Activated CD8-positive, alpha-beta T cell treated with anti-CD3 and anti-CD28 coated beads for 36 hours (primary cell): ENCODE measurements at regions not wholly inside any gene's neighbourhood (a gene's known extent, or its start where the extent isn't known, plus 50 kb on each side); places are given as distances from the start of the nearest gene placed in this dataset.

Experiments
- ATAC-seq: fragments of 200-7000 bp; cut with Tn5 transposase; one replicate; pipeline ENCODE4 v1.10.0; 2021; ENCODE audit warnings: mild to moderate bottlenecking, moderate library complexity
- CTCF ChIA-PET: fragments of 350-600 bp; sonication (Branson Sonifier 250); formaldehyde crosslinking; loops from one replicate; lab custom pipeline; 2021; ENCODE audit warnings: antibody characterized with exemption; lab: Charles Lee
- POLR2A ChIA-PET: fragments of 350-600 bp; sonication (Branson Sonifier 250); formaldehyde crosslinking; loops from one replicate; lab custom pipeline; 2021; ENCODE audit warnings: antibody characterized with exemption; lab: Charles Lee
- DNase-seq: peaks from one replicate; pipeline ENCODE4 v3.0.0-alpha.2; 2020
- H3K27ac Mint-ChIP-seq: one replicate; pipeline ENCODE4 v1.8.0; 2021; ENCODE audit warnings: mild to moderate bottlenecking, mixed read lengths
- H3K27me3 Mint-ChIP-seq: one replicate; pipeline ENCODE4 v1.8.0; 2021; ENCODE audit warnings: mixed read lengths
- H3K36me3 Mint-ChIP-seq: one replicate; pipeline ENCODE4 v1.8.0; 2021; ENCODE audit warnings: low read depth, mixed read lengths
- H3K4me1 Mint-ChIP-seq: one replicate; pipeline ENCODE4 v1.8.0; 2021; ENCODE audit warnings: low read depth, mixed read lengths
- H3K4me3 Mint-ChIP-seq: one replicate; pipeline ENCODE4 v1.8.0; 2021; ENCODE audit warnings: mild to moderate bottlenecking, moderate library complexity, mixed read lengths
- H3K9me3 Mint-ChIP-seq: one replicate; pipeline ENCODE4 v1.8.0; 2021; ENCODE audit warnings: mixed read lengths
- intact Hi-C: fragments of 100-400 bp; cut with micrococcal nuclease; formaldehyde crosslinking; loops from one replicate; pipeline ENCODE4 v1.10.0; 2022
- TF ChIP-seq, protein P1 (sequence below): fragments of 200-600 bp; IDR thresholded peaks from one replicate; pipeline ENCODE4 v1.8.0; 2022; ENCODE audit warnings: antibody characterized with exemption, mild to moderate bottlenecking

DNA sequence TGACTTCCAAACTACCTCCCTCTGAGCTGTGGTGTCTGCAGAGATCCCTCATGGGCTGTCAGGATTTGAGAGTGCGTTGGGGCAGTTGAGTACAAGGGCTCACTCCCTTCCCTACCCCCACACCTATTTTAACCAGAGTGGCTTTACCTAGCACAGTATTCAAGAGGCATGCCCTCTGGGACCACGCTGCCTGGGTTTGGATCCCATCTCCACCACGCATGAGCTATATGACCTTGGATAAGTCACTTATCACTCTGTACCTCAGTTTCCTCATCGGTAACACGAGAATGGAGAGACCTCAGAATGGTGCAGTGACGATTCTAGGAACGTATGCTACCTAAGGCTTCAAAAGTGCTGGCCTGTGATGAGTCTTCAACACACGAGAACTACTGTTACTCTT is 147.3 kb upstream of the WNT4 start:
- ChIA-PET CTCF (interaction anchor here (1.1 kb wide), 1 partner anchor 15 kb away, joined by 3 read pairs; no protein-coding TSS in a partner anchor), POLR2A (no interaction called here)
- H3K4me1 Mint-ChIP-seq = peaks cover 4% of the 10 kb centered on the region
- no peak for DNase-seq
- H3K36me3 Mint-ChIP-seq = no peaks in the 10 kb centered on the region
- peaks cover 4% of the 10 kb centered on the region for H3K27me3 Mint-ChIP-seq
- no peaks in the 10 kb centered on the region for H3K9me3 Mint-ChIP-seq
- TF ChIP-seq, protein P1, sequence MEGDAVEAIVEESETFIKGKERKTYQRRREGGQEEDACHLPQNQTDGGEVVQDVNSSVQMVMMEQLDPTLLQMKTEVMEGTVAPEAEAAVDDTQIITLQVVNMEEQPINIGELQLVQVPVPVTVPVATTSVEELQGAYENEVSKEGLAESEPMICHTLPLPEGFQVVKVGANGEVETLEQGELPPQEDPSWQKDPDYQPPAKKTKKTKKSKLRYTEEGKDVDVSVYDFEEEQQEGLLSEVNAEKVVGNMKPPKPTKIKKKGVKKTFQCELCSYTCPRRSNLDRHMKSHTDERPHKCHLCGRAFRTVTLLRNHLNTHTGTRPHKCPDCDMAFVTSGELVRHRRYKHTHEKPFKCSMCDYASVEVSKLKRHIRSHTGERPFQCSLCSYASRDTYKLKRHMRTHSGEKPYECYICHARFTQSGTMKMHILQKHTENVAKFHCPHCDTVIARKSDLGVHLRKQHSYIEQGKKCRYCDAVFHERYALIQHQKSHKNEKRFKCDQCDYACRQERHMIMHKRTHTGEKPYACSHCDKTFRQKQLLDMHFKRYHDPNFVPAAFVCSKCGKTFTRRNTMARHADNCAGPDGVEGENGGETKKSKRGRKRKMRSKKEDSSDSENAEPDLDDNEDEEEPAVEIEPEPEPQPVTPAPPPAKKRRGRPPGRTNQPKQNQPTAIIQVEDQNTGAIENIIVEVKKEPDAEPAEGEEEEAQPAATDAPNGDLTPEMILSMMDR = no peak
- no peak for ATAC-seq
- intact Hi-C loops = no loop called here
- H3K27ac Mint-ChIP-seq = no peak overlapping the region
- H3K4me3 Mint-ChIP-seq = no peak overlapping the region

DNA sequence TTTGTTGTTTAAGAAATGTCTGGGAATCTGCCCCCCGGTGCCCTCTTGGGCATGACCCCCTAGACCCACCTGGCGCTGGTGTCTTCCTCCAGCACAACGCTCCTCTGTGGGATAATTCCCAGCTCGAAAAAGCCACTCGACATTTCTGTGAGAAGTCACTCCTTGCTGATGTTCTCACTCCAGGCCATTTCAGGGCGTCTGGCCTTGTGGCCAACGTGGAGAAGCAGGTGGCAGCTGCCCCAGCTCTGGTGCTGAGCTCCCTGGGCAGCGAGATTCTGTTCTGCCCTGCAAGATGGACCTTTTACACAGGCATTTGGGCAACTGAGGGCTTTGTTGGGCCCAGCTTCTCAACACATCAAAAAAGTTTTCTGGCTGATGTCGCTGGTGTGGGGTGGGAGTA is 147.7 kb upstream of the WNT4 start:
- POLR2A ChIA-PET = interaction anchor here (0.6 kb wide), 1 partner anchor 117 kb away, joined by 4 read pairs; no protein-coding TSS in a partner anchor
- ATAC-seq = no peak
- intact Hi-C loops = no loop called here

DNA sequence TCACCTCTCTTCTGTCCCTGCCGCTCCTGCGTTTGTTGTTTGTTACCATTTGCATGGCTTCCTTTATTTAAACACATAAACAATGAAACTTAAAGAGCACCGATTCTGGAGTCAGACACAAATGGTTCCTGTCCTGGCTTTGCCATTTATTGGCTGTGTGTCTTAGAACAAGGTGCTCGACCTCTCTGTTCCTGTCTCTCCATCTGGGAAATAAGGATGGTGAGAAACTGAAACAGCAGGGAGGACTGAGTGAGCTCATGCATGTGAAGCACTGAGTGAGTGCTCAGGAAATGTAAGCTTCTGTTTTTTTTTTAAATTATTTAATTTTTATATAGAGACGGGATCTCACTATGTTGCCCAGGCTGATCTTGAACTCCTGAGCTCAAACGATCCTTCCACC is 148.2 kb upstream of the WNT4 start:
- DNase-seq = no peak
- POLR2A ChIA-PET = interaction anchor here (0.6 kb wide), 1 partner anchor 117 kb away, joined by 4 read pairs; no protein-coding TSS in a partner anchor
- CTCF ChIA-PET = interaction anchor here (1.1 kb wide), 1 partner anchor 16 kb away, joined by 3 read pairs; no protein-coding TSS in a partner anchor
- Mint-ChIP-seq H3K36me3 (no peaks in the 10 kb centered on the region), H3K27me3 (peaks cover 9% of the 10 kb centered on the region), H3K27ac (no peak overlapping the region), H3K9me3 (no peaks in the 10 kb centered on the region), H3K4me3 (no peak overlapping the region), H3K4me1 (peaks cover 4% of the 10 kb centered on the region)
- ATAC-seq = no peak
- intact Hi-C loops = no loop called here
- TF ChIP-seq, protein P1 = no peak

More for the DNA sequence above, 147.7 kb upstream of the WNT4 start:
- H3K9me3 Mint-ChIP-seq = no peaks in the 10 kb centered on the region
- no peak for DNase-seq
- peaks cover 5% of the 10 kb centered on the region for H3K27me3 Mint-ChIP-seq
- peaks cover 4% of the 10 kb centered on the region for H3K4me1 Mint-ChIP-seq
- no peak overlapping the region for H3K27ac Mint-ChIP-seq
- TF ChIP-seq, protein P1 = no peak
- no peak overlapping the region for H3K4me3 Mint-ChIP-seq
- CTCF ChIA-PET = interaction anchor here (1.1 kb wide), 1 partner anchor 15 kb away, joined by 3 read pairs; no protein-coding TSS in a partner anchor
- H3K36me3 Mint-ChIP-seq = no peaks in the 10 kb centered on the region

DNA sequence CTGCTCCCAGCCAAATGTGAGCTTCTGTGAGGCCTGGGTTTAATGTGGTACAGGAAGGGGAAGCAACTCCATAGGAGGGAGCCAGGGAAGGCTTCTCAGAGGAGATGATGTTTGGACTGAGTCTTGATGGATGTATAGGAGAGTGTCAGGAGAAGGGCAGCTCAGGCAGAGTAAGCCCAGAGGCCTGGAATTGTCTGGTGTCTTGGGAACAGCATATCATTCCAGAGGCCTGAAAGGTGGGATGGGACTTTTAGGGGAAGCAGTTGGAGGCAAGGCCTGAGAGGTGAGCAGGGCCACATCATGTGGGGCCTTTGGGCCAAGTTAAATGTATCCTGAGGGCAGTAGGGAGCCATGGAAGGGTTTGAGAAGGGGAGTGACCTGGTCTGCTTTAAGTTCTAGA is 148.6 kb upstream of the WNT4 start:
- H3K36me3 Mint-ChIP-seq = no peaks in the 10 kb centered on the region
- ChIA-PET POLR2A (no interaction called here), CTCF (interaction anchor here (1.9 kb wide), 1 partner anchor 16 kb away, joined by 6 read pairs; no protein-coding TSS in a partner anchor)
- H3K4me1 Mint-ChIP-seq = peaks cover 4% of the 10 kb centered on the region
- ATAC-seq (no peak), DNase-seq (no peak)
- no peak overlapping the region for H3K4me3 Mint-ChIP-seq
- peaks cover 12% of the 10 kb centered on the region for H3K27me3 Mint-ChIP-seq
- no peaks in the 10 kb centered on the region for H3K9me3 Mint-ChIP-seq
- intact Hi-C loops = no loop called here
- TF ChIP-seq, protein P1 = no peak
- H3K27ac Mint-ChIP-seq = no peak overlapping the region

DNA sequence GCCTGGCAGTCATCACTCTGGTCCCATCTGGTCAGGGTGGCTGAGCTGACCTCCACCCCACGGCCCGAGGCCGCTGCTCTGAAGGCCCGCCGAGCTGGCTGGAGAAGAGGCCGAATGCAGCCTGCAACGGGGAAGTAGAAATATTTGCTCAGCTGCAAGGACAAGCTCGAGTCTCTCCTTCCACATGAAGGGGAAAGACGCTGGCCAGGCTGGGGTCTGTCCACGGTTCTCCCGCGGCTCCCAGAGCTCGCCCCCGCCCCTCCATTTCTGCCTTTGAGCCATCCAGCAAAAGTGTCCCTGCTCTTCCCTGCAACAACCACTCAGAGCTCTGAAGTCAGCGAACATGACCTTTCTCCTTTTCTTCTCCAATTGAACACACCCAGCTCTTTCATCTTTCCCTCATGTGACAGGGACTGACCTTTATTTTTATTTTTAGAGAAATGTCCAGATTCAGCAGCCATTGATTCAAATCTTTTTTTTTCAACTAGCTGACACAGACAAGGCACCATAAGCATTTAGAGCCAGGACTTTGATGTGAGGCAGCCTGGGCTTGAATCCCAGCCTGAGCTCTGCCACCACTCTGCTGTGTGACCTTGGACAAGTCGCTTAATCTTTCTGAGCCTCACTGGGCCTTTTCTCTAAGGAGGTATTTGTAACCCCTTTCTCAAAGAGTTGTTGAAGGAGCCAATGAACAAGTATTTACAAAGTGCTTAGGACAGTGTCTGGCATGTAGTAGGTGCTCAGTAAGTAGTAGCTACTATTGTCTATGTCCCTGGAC is 149.3 kb upstream of the WNT4 start:
- TF ChIP-seq, protein P1 = no peak
- H3K27me3 Mint-ChIP-seq = peaks cover 16% of the 10 kb centered on the region
- no peak overlapping the region for H3K4me3 Mint-ChIP-seq
- ATAC-seq (no peak), DNase-seq (no peak)
- intact Hi-C loops = no loop called here
- peaks cover 6% of the 10 kb centered on the region for H3K4me1 Mint-ChIP-seq
- H3K27ac Mint-ChIP-seq = no peak overlapping the region
- POLR2A ChIA-PET = interaction anchor here (0.6 kb wide), 1 partner anchor 125 kb away, joined by 5 read pairs; no protein-coding TSS in a partner anchor
- H3K9me3 Mint-ChIP-seq = no peaks in the 10 kb centered on the region
- H3K36me3 Mint-ChIP-seq = no peaks in the 10 kb centered on the region
- CTCF ChIA-PET = interaction anchor here (1.9 kb wide), 1 partner anchor 16 kb away, joined by 6 read pairs; no protein-coding TSS in a partner anchor
